ENCODE measurements at regions not wholly inside any gene's neighbourhood (a gene's known extent, or its start where the extent isn't known, plus 50 kb on each side); places are given as distances from the start of the nearest gene placed in this dataset.

DNA sequence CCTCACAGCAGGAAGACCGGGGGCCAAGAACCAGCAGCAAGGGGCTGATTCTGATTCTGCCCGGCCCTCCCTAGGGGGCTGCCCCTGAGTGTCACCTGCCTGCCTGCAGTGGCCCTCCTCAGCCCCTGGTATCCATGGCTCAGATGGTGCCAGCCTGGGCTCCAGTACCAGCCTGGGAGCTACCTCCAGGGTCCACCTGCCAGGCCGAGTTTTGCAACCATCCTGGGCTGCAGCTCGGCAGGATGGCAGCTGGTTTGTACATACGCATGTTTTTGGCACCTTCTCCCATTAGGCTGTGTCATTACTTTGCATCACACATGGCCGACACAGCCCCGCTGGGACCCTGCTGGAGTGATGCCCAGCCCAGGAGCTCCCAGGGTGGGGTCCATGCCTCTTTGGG, 93.3 kb upstream of the WNT4 start:
- TF ChIP-seq, protein P1, sequence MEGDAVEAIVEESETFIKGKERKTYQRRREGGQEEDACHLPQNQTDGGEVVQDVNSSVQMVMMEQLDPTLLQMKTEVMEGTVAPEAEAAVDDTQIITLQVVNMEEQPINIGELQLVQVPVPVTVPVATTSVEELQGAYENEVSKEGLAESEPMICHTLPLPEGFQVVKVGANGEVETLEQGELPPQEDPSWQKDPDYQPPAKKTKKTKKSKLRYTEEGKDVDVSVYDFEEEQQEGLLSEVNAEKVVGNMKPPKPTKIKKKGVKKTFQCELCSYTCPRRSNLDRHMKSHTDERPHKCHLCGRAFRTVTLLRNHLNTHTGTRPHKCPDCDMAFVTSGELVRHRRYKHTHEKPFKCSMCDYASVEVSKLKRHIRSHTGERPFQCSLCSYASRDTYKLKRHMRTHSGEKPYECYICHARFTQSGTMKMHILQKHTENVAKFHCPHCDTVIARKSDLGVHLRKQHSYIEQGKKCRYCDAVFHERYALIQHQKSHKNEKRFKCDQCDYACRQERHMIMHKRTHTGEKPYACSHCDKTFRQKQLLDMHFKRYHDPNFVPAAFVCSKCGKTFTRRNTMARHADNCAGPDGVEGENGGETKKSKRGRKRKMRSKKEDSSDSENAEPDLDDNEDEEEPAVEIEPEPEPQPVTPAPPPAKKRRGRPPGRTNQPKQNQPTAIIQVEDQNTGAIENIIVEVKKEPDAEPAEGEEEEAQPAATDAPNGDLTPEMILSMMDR (IDR thresholded peaks at IDR 0.05; ENCODE audit: insufficient read depth, low read depth, low read length), result no peak
- no peak for TF ChIP-seq EZH2 (IDR thresholded peaks at IDR 0.05; ENCODE audit: insufficient read depth, low read length)
